T-cell (primary cell): ENCODE measurements at regions not wholly inside any gene's neighbourhood (a gene's known extent, or its start where the extent isn't known, plus 50 kb on each side); places are given as distances from the start of the nearest gene placed in this dataset.
A peak's percentile ranks its signal among the peaks of the same experiment; 100 is the strongest.

ENCODE experiments used
- ATAC-seq, 4 experiments: fragments of 200-7000 bp in 3 of 4; fragments of 150-1000 bp in 1 of 4; cut with Tn5 transposase; replicated peaks in 1 of 4; 1 replicate in 3 of 4; 2 replicates in 1 of 4; pipeline ENCODE4 v1.10.0; 2021; ENCODE audit warnings: moderate library complexity in 3 of 4, mild to moderate bottlenecking in 2 of 4, moderate number of reproducible peaks in 1 of 4
- CTCF ChIA-PET, 2 donors: fragments of 300-600 bp; sonication (Branson Sonifier 250); formaldehyde crosslinking; loops; one replicate each; lab custom pipeline; 2022; ENCODE audit warnings: antibody characterized with exemption in 2 of 2; lab: Charles Lee
- POLR2A ChIA-PET, 2 donors: fragments of 300-600 bp; sonication (Branson Sonifier 250); formaldehyde crosslinking; loops; one replicate each; lab custom pipeline; 2022; ENCODE audit warnings: antibody characterized with exemption in 2 of 2; lab: Charles Lee
- DNase-seq, 35 experiments: peaks; one replicate each; pipeline versions ENCODE4 v3.0.0 to v3.0.0-alpha.2; 2013 to 2023
- H3K27ac ChIP-seq: one replicate; pipeline ENCODE4 v1.5.1; 2013; ENCODE audit warnings: low read length
- H3K27me3 ChIP-seq, 2 experiments: replicated peaks in 1 of 2; 1 replicate in 1 of 2; 2 replicates in 1 of 2; pipeline versions ENCODE4 v1.6.1 to v1.7.0; 2013; ENCODE audit warnings: low read length in 1 of 2, mixed read lengths in 1 of 2; ENCODE audit not compliant: control insufficient read depth in 2 of 2, insufficient read depth in 2 of 2; ENCODE audit errors: extremely low read depth in 1 of 2
- H3K36me3 ChIP-seq, 2 donors: 1 replicate in 1 of 2; 2 replicates in 1 of 2; pipeline versions ENCODE4 v1.6.1 to v1.7.0; 2013; ENCODE audit warnings: low read length in 1 of 2; ENCODE audit not compliant: control insufficient read depth in 2 of 2, insufficient read depth in 1 of 2; ENCODE audit errors: extremely low read depth in 1 of 2
- H3K4me1 ChIP-seq, 2 experiments: 1 replicate in 1 of 2; 2 replicates in 1 of 2; pipeline versions ENCODE4 v1.6.1 to v1.7.0; 2013; ENCODE audit warnings: low read length in 2 of 2, mixed read lengths in 1 of 2; ENCODE audit not compliant: insufficient read depth in 2 of 2, control insufficient read depth in 1 of 2; ENCODE audit errors: extremely low read depth in 1 of 2
- H3K4me3 ChIP-seq, 2 donors: 1 replicate in 1 of 2; 2 replicates in 1 of 2; pipeline versions ENCODE4 v1.5.1 to v1.7.0; 2013; ENCODE audit warnings: mild to moderate bottlenecking in 2 of 2, low read length in 1 of 2, moderate library complexity in 1 of 2; ENCODE audit not compliant: control insufficient read depth in 1 of 2; ENCODE audit errors: extremely low read depth in 1 of 2
- H3K9me3 ChIP-seq: 2 replicates; pipeline ENCODE4 v1.7.0; 2013
- H3K27ac Mint-ChIP-seq, 2 donors: one replicate each; pipeline ENCODE4 v1.8.0; 2020 to 2021; ENCODE audit warnings: mild to moderate bottlenecking in 2 of 2, mixed read lengths in 2 of 2
- H3K27me3 Mint-ChIP-seq, 2 donors: one replicate each; pipeline ENCODE4 v1.8.0; 2021 to 2022; ENCODE audit warnings: mixed read lengths in 2 of 2
- H3K36me3 Mint-ChIP-seq: one replicate; pipeline ENCODE4 v1.8.0; 2021; ENCODE audit warnings: mixed read lengths
- H3K4me1 Mint-ChIP-seq, 3 donors: one replicate each; pipeline ENCODE4 v1.8.0; 2020 to 2022; ENCODE audit warnings: mixed read lengths in 3 of 3, mild to moderate bottlenecking in 1 of 3
- H3K4me3 Mint-ChIP-seq, 3 donors: one replicate each; pipeline ENCODE4 v1.8.0; 2020 to 2022; ENCODE audit warnings: mild to moderate bottlenecking in 3 of 3, mixed read lengths in 3 of 3, moderate library complexity in 3 of 3
- H3K9me3 Mint-ChIP-seq, 3 donors: one replicate each; pipeline ENCODE4 v1.8.0; 2020 to 2022; ENCODE audit warnings: mixed read lengths in 3 of 3
- WGBS: methylation state at CpG from one replicate; pipeline ENCODE4 v1.1.5; 2013; ENCODE audit warnings: missing lambda C conversion rate; ENCODE audit not compliant: insufficient coverage; 5-methylcytosine and 5-hydroxymethylcytosine counted together

GRCh38 chr2:136055929-136056688, 61.8 kb downstream of the CXCR4 start:
- peaks cover 80 to 89% (median 81%) of the 10 kb centered on the region in 3 donors for H3K4me1 Mint-ChIP-seq
- H3K4me1 ChIP-seq, result peaks cover 15 to 56% of the 10 kb centered on the region in 2 experiments
- POLR2A ChIA-PET, result interaction anchor here (0.6 to 0.9 kb wide), 6 partner anchors 70 to 320 kb away, joined by 3 to 17 read pairs (median 9); no protein-coding TSS in a partner anchor
- DNase-seq (no peak), ATAC-seq (peak in 3 of 4 experiments; percentile 47 to 54 (median 54))
- no peaks in the 10 kb centered on the region for H3K27me3 Mint-ChIP-seq
- no peak overlapping the region for H3K4me3 ChIP-seq
- CTCF ChIA-PET, result interaction anchor here (0.6 to 1.6 kb wide), 9 partner anchors 9 to 469 kb away, joined by 3 to 13 read pairs (median 5); no protein-coding TSS in a partner anchor
- H3K9me3 Mint-ChIP-seq, result peaks cover 0 to 4% (median 0%) of the 10 kb centered on the region in 3 donors
- H3K36me3 ChIP-seq, result no peaks in the 10 kb centered on the region
- H3K27ac Mint-ChIP-seq, result peak overlapping the region; percentile 89 to 92
- H3K36me3 Mint-ChIP-seq, result no peaks in the 10 kb centered on the region
- 40% methylated on average over 2 of the region's 6 CpGs for WGBS
- peak overlapping the region; percentile 1 to 57 (median 28) for H3K4me3 Mint-ChIP-seq
- H3K27ac ChIP-seq, result peak overlapping the region; percentile 65
- H3K9me3 ChIP-seq, result no peaks in the 10 kb centered on the region
- no peaks in the 10 kb centered on the region for H3K27me3 ChIP-seq

GRCh38 chr2:136054856-136055255, 63.1 kb downstream of the CXCR4 start:
- Histone ChIP-seq H3K4me3 (no peak overlapping the region), H3K27ac (peak overlapping the region; percentile 30), H3K27me3 (no peaks in the 10 kb centered on the region), H3K4me1 (peaks cover 27 to 59% of the 10 kb centered on the region in 2 experiments), H3K9me3 (no peaks in the 10 kb centered on the region), H3K36me3 (no peaks in the 10 kb centered on the region)
- no CpG with 5 or more reads among the region's 3 CpGs for whole genome bisulfite sequencing
- Mint-ChIP-seq H3K27ac (peak overlapping the region; percentile 91 to 98), H3K36me3 (no peaks in the 10 kb centered on the region), H3K27me3 (no peaks in the 10 kb centered on the region), H3K4me3 (peak overlapping the region in 1 of 3 donors; percentile 57), H3K4me1 (peaks cover 90 to 93% (median 92%) of the 10 kb centered on the region in 3 donors), H3K9me3 (peaks cover 0 to 4% (median 0%) of the 10 kb centered on the region in 3 donors)
- ChIA-PET CTCF (interaction anchor here in 1 of 2 donors (0.7 kb wide), 2 partner anchors 120 to 315 kb away, joined by 3 to 8 read pairs; no protein-coding TSS in a partner anchor), POLR2A (no interaction called here)
- DNase-seq, result no peak
- no peak for ATAC-seq

GRCh38 chr2:136052369-136053362, 65.3 kb downstream of the CXCR4 start:
- Mint-ChIP-seq H3K4me1 (peaks cover 87 to 93% (median 89%) of the 10 kb centered on the region in 3 donors), H3K27me3 (no peaks in the 10 kb centered on the region), H3K36me3 (no peaks in the 10 kb centered on the region), H3K9me3 (peaks cover 0 to 4% (median 0%) of the 10 kb centered on the region in 3 donors), H3K4me3 (peak overlapping the region; percentile 21 to 65 (median 32)), H3K27ac (peak overlapping the region; percentile 95 to 96)
- no peaks in the 10 kb centered on the region for H3K27me3 ChIP-seq
- ChIA-PET CTCF (interaction anchor here in 1 of 2 donors (0.6 kb wide), 1 partner anchor 39 kb away, joined by 3 read pairs; no protein-coding TSS in a partner anchor), POLR2A (interaction anchor here (0.6 to 1.9 kb wide), 5 partner anchors 70 to 1338 kb away, joined by 3 to 6 read pairs (median 4); no protein-coding TSS in a partner anchor)
- ATAC-seq (peak in 1 of 4 experiments; percentile 13), DNase-seq (peak in 1 of 35 experiments; percentile 45)
- H3K9me3 ChIP-seq, result no peaks in the 10 kb centered on the region
- no peak overlapping the region for H3K4me3 ChIP-seq
- H3K36me3 ChIP-seq, result no peaks in the 10 kb centered on the region
- WGBS, result 14% methylated on average over 3 of the region's 10 CpGs
- peaks cover 36 to 62% of the 10 kb centered on the region in 2 experiments for H3K4me1 ChIP-seq
- H3K27ac ChIP-seq, result peak overlapping the region; percentile 70

- Mint-ChIP-seq H3K9me3 (peaks cover 0 to 4% (median 0%) of the 10 kb centered on the region in 3 donors), H3K36me3 (no peaks in the 10 kb centered on the region), H3K4me1 (peaks cover 86 to 93% (median 89%) of the 10 kb centered on the region in 3 donors), H3K27ac (peak overlapping the region; percentile 95 to 96), H3K27me3 (no peaks in the 10 kb centered on the region), H3K4me3 (peak overlapping the region; percentile 46 to 65 (median 46))
- POLR2A ChIA-PET, result interaction anchor here (0.6 to 0.8 kb wide), 2 partner anchors 29 to 85 kb away, joined by 3 read pairs; no protein-coding TSS in a partner anchor
- no peaks in the 10 kb centered on the region for H3K9me3 ChIP-seq
- peaks cover 32 to 56% of the 10 kb centered on the region in 2 experiments for H3K4me1 ChIP-seq
- H3K27ac ChIP-seq, result peak overlapping the region; percentile 70
- no peaks in the 10 kb centered on the region for H3K36me3 ChIP-seq
- no peaks in the 10 kb centered on the region for H3K27me3 ChIP-seq
- H3K4me3 ChIP-seq, result no peak overlapping the region
- peak; percentile 67 to 89 (median 76) for ATAC-seq
- peak in 1 of 35 experiments; percentile 48 for DNase-seq
- CTCF ChIA-PET, result no interaction called here
These were observed 66.3 kb upstream of the DARS1 start for GRCh38 chr2:136051725-136052048.

- Histone ChIP-seq H3K9me3 (no peaks in the 10 kb centered on the region), H3K27ac (peak overlapping the region; percentile 70), H3K4me1 (peaks cover 34 to 54% of the 10 kb centered on the region in 2 experiments), H3K4me3 (no peak overlapping the region), H3K36me3 (no peaks in the 10 kb centered on the region), H3K27me3 (no peaks in the 10 kb centered on the region)
- H3K27me3 Mint-ChIP-seq, result no peaks in the 10 kb centered on the region
- ChIA-PET CTCF (interaction anchor here in 1 of 2 donors (0.8 to 1.3 kb wide), 3 partner anchors 85 to 331 kb away, joined by 3 read pairs; no protein-coding TSS in a partner anchor), POLR2A (interaction anchor here (0.6 to 0.8 kb wide), 2 partner anchors 29 to 85 kb away, joined by 3 read pairs; no protein-coding TSS in a partner anchor)
- DNase-seq (peak in 1 of 35 experiments; percentile 11), ATAC-seq (peak; percentile 43 to 55 (median 54))
- no CpG with 5 or more reads among the region's 2 CpGs for WGBS
- H3K4me1 Mint-ChIP-seq, result peaks cover 86 to 93% (median 89%) of the 10 kb centered on the region in 3 donors
- H3K27ac Mint-ChIP-seq, result peak overlapping the region; percentile 95 to 96
- peak overlapping the region; percentile 46 to 65 (median 46) for H3K4me3 Mint-ChIP-seq
- peaks cover 0 to 4% (median 0%) of the 10 kb centered on the region in 3 donors for H3K9me3 Mint-ChIP-seq
- no peaks in the 10 kb centered on the region for H3K36me3 Mint-ChIP-seq
These were observed 65.7 kb upstream of the DARS1 start for GRCh38 chr2:136051001-136051724.
